ENCODE measurements at regions not wholly inside any gene's neighbourhood (a gene's known extent, or its start where the extent isn't known, plus 50 kb on each side); places are given as distances from the start of the nearest gene placed in this dataset.

DNA sequence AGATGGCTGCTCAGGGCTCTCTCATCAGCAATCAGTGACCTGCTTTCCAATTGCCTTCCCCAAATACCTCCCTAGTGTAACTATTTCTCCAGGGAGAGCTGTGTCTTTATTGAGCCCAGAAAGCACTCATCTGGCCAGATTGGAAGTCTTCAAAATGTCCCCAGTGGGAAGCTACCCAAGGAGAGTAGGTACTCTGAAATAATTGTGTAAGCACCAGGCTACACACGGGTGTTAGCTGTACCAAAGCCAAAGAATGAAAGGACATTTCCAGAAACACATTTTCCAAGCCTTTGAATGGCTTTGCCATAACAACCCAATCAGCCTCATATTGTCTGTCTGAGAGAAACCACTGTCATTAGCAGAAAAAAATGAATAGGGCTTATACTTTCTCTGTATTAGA lies 318.8 kb downstream of the FAM170A start:
- Histone ChIP-seq H3K36me3 (no peaks in the 10 kb centered on the region), H3K27ac (no peak overlapping the region), H3K27me3 (no peaks in the 10 kb centered on the region), H3K4me3 (no peak overlapping the region), H3K9me3 (no peaks in the 10 kb centered on the region), H3K4me1 (no peaks in the 10 kb centered on the region)
- ATAC-seq: no peak
- 71% methylated on average over 1 of the region's 1 CpG for WGBS, 2 donors (ENCODE audit: low coverage in 1 of 2)
- TF ChIP-seq EP300 (IDR thresholded peaks at IDR 0.05) (no peak), POLR2AphosphoS5 (IDR thresholded peaks at IDR 0.05) (no peak), POLR2A (IDR thresholded peaks at IDR 0.05) (no peak)
- TF ChIP-seq, protein P1, sequence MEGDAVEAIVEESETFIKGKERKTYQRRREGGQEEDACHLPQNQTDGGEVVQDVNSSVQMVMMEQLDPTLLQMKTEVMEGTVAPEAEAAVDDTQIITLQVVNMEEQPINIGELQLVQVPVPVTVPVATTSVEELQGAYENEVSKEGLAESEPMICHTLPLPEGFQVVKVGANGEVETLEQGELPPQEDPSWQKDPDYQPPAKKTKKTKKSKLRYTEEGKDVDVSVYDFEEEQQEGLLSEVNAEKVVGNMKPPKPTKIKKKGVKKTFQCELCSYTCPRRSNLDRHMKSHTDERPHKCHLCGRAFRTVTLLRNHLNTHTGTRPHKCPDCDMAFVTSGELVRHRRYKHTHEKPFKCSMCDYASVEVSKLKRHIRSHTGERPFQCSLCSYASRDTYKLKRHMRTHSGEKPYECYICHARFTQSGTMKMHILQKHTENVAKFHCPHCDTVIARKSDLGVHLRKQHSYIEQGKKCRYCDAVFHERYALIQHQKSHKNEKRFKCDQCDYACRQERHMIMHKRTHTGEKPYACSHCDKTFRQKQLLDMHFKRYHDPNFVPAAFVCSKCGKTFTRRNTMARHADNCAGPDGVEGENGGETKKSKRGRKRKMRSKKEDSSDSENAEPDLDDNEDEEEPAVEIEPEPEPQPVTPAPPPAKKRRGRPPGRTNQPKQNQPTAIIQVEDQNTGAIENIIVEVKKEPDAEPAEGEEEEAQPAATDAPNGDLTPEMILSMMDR (IDR thresholded peaks at IDR 0.05): no peak

DNA sequence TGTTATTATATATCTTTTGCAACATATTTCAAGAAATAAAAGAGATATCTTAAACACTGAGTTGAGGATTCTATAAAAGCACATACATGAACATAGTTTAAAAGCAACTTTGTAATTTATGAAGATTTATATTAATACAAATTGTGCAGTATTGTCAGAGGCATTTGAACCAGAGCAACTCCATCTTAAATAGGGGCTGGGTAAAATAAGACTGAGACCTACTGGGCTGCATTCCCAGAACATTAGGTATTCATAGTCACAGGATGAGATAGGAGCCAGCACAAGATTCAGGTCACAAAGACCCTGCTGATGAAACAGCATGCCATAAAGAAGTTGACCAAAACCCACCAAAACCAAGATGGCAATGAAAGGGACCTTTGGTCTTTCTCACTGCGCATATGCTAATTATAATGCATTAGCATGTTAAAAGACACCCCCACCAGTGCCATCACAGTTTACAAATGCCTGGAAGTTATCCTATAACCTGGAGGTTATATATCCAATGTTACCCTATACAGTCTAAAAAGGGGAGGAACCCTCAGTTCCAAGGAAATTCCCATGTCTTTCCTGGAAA lies 320.2 kb downstream of the FAM170A start:
- TF ChIP-seq, protein P1 (IDR thresholded peaks at IDR 0.05): no peak
- TF ChIP-seq EP300 (IDR thresholded peaks at IDR 0.05): no peak
- TF ChIP-seq POLR2A (IDR thresholded peaks at IDR 0.05): no peak
- no peak for TF ChIP-seq POLR2AphosphoS5 (IDR thresholded peaks at IDR 0.05)
- H3K4me1 ChIP-seq: no peaks in the 10 kb centered on the region

DNA sequence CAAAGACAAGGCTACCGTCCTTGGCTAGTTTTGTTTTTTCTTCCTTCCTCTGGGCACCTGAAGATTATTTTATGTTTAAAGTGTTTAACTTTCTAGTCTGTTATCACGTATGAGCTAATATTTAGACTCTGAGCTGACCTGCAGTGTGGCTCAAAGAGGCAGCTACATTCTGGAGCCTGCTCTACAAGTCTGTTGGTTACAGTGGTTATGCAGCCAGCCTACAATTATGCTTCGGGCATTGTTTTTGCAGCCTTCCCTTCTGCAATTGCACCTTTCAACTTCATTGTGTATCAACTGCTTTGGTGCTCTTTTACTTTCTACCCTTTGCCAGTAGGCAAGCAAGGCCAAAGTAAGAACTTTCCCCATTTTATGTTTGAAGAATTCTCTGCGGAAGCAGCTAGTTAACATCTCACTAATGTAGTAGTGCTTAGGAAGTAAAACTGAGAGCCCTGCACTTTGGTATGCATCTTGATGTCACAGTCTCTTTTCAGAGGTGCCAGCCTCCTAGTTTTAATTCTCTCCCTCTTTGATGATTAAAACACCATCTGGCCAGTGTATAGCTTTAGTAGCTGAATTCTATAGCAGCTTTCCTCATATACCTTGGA lies 322.1 kb downstream of the FAM170A start:
- Histone ChIP-seq H3K4me1 (no peaks in the 10 kb centered on the region), H3K27ac (no peak overlapping the region), H3K4me3 (no peak overlapping the region), H3K36me3 (no peaks in the 10 kb centered on the region), H3K27me3 (no peaks in the 10 kb centered on the region), H3K9me3 (peaks cover 0 to 5% (median 0%) of the 10 kb centered on the region in 3 donors)
- WGBS, 2 donors (ENCODE audit: low coverage in 1 of 2): 34 to 37% methylated on average over 4 of the region's 4 CpGs
- no peak for ATAC-seq
- TF ChIP-seq POLR2A (IDR thresholded peaks at IDR 0.05) (no peak), EP300 (IDR thresholded peaks at IDR 0.05) (no peak), POLR2AphosphoS5 (IDR thresholded peaks at IDR 0.05) (no peak)
- TF ChIP-seq, protein P1 (IDR thresholded peaks at IDR 0.05): no peak

More for the DNA sequence above, 320.2 kb downstream of the FAM170A start:
- H3K27ac ChIP-seq: no peak overlapping the region
- no peaks in the 10 kb centered on the region for H3K36me3 ChIP-seq
- H3K27me3 ChIP-seq: no peaks in the 10 kb centered on the region
- H3K9me3 ChIP-seq: no peaks in the 10 kb centered on the region
- 86 to 100% methylated on average over 1 of the region's 1 CpG for WGBS, 2 donors (ENCODE audit: low coverage in 1 of 2)
- no peak for ATAC-seq
- no peak overlapping the region for H3K4me3 ChIP-seq

- 80% methylated on average over 1 of the region's 1 CpG; no CpG with 5 or more reads in 1 of the 2 donors for WGBS, 2 donors (ENCODE audit: low coverage in 1 of 2)
- H3K27ac ChIP-seq: no peak overlapping the region
- ATAC-seq: no peak
- H3K4me1 ChIP-seq: no peaks in the 10 kb centered on the region
- no peak overlapping the region for H3K4me3 ChIP-seq
- no peaks in the 10 kb centered on the region for H3K36me3 ChIP-seq
- H3K27me3 ChIP-seq: no peaks in the 10 kb centered on the region
- peaks cover 0 to 5% (median 0%) of the 10 kb centered on the region in 3 donors for H3K9me3 ChIP-seq
- no peak for TF ChIP-seq POLR2A (IDR thresholded peaks at IDR 0.05)
- TF ChIP-seq EP300 (IDR thresholded peaks at IDR 0.05): no peak
- TF ChIP-seq POLR2AphosphoS5 (IDR thresholded peaks at IDR 0.05): no peak
- TF ChIP-seq, protein P1 (IDR thresholded peaks at IDR 0.05): no peak
Measured at GRCh38 chr5:119953474-119953873, 324.1 kb downstream of the FAM170A start.

DNA sequence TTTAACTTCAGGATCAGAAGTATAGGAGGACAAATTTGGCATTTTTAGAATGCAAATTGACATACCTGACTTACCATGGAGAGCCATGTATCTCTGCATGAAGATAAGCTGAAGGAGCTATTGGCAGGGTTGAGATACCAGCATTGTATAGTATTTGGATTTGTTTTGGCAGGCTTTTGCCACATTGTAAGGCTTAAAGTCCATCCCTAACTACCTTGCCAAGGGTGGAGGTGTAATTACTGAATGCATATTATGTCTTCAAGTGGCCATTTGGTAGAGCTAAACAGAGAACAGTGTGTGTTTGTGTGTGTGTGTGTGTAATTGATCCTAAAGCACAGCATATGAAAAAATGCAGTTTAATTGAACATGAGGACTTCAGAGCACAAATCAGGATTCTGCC lies 324.7 kb downstream of the FAM170A start:
- no peak overlapping the region for H3K4me3 ChIP-seq
- no peaks in the 10 kb centered on the region for H3K4me1 ChIP-seq
- H3K9me3 ChIP-seq: peaks cover 0 to 5% (median 0%) of the 10 kb centered on the region in 3 donors
- H3K27me3 ChIP-seq: no peaks in the 10 kb centered on the region
- no peak overlapping the region for H3K27ac ChIP-seq
- no peak for TF ChIP-seq EP300 (IDR thresholded peaks at IDR 0.05)
- TF ChIP-seq, protein P1 (IDR thresholded peaks at IDR 0.05): no peak
- TF ChIP-seq POLR2AphosphoS5 (IDR thresholded peaks at IDR 0.05): no peak
- no peak for TF ChIP-seq POLR2A (IDR thresholded peaks at IDR 0.05)
- ATAC-seq: no peak
- H3K36me3 ChIP-seq: no peaks in the 10 kb centered on the region
